ENCODE measurements at regions not wholly inside any gene's neighbourhood (a gene's known extent, or its start where the extent isn't known, plus 50 kb on each side); places are given as distances from the start of the nearest gene placed in this dataset.

DNA sequence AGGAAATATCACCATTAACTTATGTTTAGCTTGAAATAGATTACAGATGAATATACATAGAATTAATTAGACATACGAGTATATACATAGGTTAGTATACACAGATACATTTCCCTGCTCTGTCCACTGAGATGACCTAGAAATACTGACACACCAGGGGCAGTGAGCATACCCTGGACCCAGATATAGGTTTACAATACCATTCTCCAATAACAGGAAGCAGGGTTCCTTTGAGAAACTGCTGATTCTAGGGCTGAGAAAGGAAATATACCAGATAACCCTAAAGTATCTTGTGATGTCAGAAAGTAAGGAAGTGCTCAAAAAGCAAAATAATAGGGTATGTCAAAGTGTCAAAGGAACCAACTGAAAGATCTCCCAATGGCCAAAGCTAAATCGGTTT, 322.5 kb downstream of the HAO1 start:
- no CpG with 5 or more reads among the region's 2 CpGs for WGBS, 2 experiments (ENCODE audit: extremely low coverage in 2 of 2, insufficient read length in 1 of 2)
- no peak overlapping the region for H3K9ac ChIP-seq (ENCODE audit: low read depth, low read length)
- H3K36me3 ChIP-seq (ENCODE audit: control insufficient read depth, insufficient read depth, low read length), result no peaks in the 10 kb centered on the region
- H4K20me1 ChIP-seq (ENCODE audit: insufficient read depth, low read length), result no peaks in the 10 kb centered on the region
- intact Hi-C loops (cut with micrococcal nuclease), result no loop called here
- in situ Hi-C loops (cut with MboI; ENCODE audit: low sequenced_read_pairs), result no loop called here
- no peak overlapping the region for H3K27ac ChIP-seq (ENCODE audit: insufficient read depth, low read length)
- no TSS peak for BruUV-seq (replicated peaks)
- no peak overlapping the region for H3K14ac ChIP-seq (replicated peaks; ENCODE audit: low read depth, low read length)
- no peak overlapping the region for H4K5ac ChIP-seq (ENCODE audit: low read depth, low read length)
- DNase-seq, result no peak
- ATAC-seq (ENCODE audit: low read depth), result no peak
- H4K91ac ChIP-seq (ENCODE audit: insufficient read depth, low read depth, low read length), result no peak overlapping the region
- H3K79me1 ChIP-seq (ENCODE audit: low read depth in 1 of 2, low read length in 2 of 2), result no peaks in the 10 kb centered on the region
- no peak overlapping the region for H2AK5ac ChIP-seq (ENCODE audit: low read depth, low read length)
- H3K4ac ChIP-seq (ENCODE audit: low read depth, low read length), result no peak overlapping the region
- H3K56ac ChIP-seq (ENCODE audit: extremely low read depth, insufficient read depth, low read length), result no peak overlapping the region
- no peak overlapping the region for H3K18ac ChIP-seq (ENCODE audit: low read depth, low read length)
- no peak overlapping the region for H2BK15ac ChIP-seq (ENCODE audit: low read depth, low read length)
- no peak overlapping the region for H2BK20ac ChIP-seq (ENCODE audit: low read depth, low read length)
- no peaks in the 10 kb centered on the region for H3K27me3 ChIP-seq (ENCODE audit: control insufficient read depth, insufficient read depth, low read length)
- no peak overlapping the region for H3K4me3 ChIP-seq (ENCODE audit: insufficient read depth, low read depth, low read length)
- H3K9me1 ChIP-seq (ENCODE audit: insufficient read depth, low read length), result no peaks in the 10 kb centered on the region
- ChIA-PET CTCF (no interaction called here), POLR2A (ENCODE audit: unreplicated experiment) (no interaction called here)
- 0 out of 2 replicates have a peak, but pooled peaks cover 2% of the 10 kb centered on the region for H3K9me3 ChIP-seq (ENCODE audit: control insufficient read depth, insufficient read depth, low read length)
- H4K8ac ChIP-seq (ENCODE audit: low read depth in 2 of 2, low read length in 2 of 2), result no peak overlapping the region
- no peak overlapping the region for H2AFZ ChIP-seq (replicated peaks; ENCODE audit: low read length, poor library complexity)
- dilution Hi-C loops (cut with HindIII; ENCODE audit: low sequenced_read_pairs, unreplicated experiment), result no loop called here
- H3K4me2 ChIP-seq (ENCODE audit: low read depth, low read length), result no peak overlapping the region
- no peak overlapping the region for H2AK9ac ChIP-seq (replicated peaks; ENCODE audit: low read depth, low read length, poor library complexity)
- TF ChIP-seq, protein P1, sequence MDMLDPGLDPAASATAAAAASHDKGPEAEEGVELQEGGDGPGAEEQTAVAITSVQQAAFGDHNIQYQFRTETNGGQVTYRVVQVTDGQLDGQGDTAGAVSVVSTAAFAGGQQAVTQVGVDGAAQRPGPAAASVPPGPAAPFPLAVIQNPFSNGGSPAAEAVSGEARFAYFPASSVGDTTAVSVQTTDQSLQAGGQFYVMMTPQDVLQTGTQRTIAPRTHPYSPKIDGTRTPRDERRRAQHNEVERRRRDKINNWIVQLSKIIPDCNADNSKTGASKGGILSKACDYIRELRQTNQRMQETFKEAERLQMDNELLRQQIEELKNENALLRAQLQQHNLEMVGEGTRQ (IDR thresholded peaks at IDR 0.05; ENCODE audit: low read depth, low read length), result no peak
- TF ChIP-seq CHD1 (IDR thresholded peaks at IDR 0.05; ENCODE audit: low read depth, low read length), result no peak
- TF ChIP-seq POLR2A (IDR thresholded peaks at IDR 0.05; ENCODE audit: low read depth, low read length), result no peak
- TF ChIP-seq MAZ (IDR thresholded peaks at IDR 0.05; ENCODE audit: borderline replicate concordance, low read depth, low read length), result no peak
- H2BK120ac ChIP-seq (ENCODE audit: low read depth, low read length), result no peak overlapping the region
- H3K4me1 ChIP-seq (ENCODE audit: control insufficient read depth, insufficient read depth, low read length), result no peaks in the 10 kb centered on the region
- no peak overlapping the region for H2BK5ac ChIP-seq (ENCODE audit: low read depth, low read length, poor library complexity, severe bottlenecking)
- H3K23ac ChIP-seq (ENCODE audit: low read depth, low read length), result no peak overlapping the region
